ENCODE measurements at regions not wholly inside any gene's neighbourhood (a gene's known extent, or its start where the extent isn't known, plus 50 kb on each side); places are given as distances from the start of the nearest gene placed in this dataset.

DNA sequence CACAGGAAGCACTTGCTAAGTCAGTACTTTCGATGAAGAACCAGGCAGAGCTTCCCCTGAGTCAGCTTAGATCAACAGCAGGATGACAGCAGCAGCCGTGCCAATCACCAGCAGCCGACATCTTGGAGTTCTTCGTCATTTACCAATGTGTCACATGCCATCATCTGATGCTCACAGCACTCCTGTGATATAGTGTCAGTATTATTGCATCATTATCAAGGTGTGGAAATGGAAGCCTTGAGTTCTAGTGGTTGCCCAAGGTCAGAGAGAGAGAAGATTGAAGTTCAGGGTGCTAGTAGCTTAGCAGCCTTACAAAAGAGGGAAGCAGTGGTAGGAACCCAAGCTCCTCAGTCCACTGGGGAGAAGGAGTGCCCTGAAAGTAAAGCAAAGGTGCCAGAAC, 331.5 kb downstream of the ZNF536 start:
- no peak for DNase-seq (ENCODE audit: low spot score)

GRCh38 chr19:30701178-30701577, 329.0 kb downstream of the ZNF536 start:
- DNase-seq (ENCODE audit: low spot score), result no peak

GRCh38 chr19:30699871-30700280, 327.7 kb downstream of the ZNF536 start:
- DNase-seq (ENCODE audit: low spot score), result no peak

GRCh38 chr19:30696514-30696913, 324.3 kb downstream of the ZNF536 start:
- DNase-seq (ENCODE audit: low spot score), result peak; percentile 90

GRCh38 chr19:30695171-30695875, 323.1 kb downstream of the ZNF536 start:
- DNase-seq (ENCODE audit: low spot score), result peak; percentile 49

- no peak for DNase-seq (ENCODE audit: low spot score)
These were observed 322.1 kb downstream of the ZNF536 start for GRCh38 chr19:30694156-30694755.

- DNase-seq (ENCODE audit: low spot score), result no peak
These were observed 320.8 kb downstream of the ZNF536 start for GRCh38 chr19:30692879-30693503.

DNA sequence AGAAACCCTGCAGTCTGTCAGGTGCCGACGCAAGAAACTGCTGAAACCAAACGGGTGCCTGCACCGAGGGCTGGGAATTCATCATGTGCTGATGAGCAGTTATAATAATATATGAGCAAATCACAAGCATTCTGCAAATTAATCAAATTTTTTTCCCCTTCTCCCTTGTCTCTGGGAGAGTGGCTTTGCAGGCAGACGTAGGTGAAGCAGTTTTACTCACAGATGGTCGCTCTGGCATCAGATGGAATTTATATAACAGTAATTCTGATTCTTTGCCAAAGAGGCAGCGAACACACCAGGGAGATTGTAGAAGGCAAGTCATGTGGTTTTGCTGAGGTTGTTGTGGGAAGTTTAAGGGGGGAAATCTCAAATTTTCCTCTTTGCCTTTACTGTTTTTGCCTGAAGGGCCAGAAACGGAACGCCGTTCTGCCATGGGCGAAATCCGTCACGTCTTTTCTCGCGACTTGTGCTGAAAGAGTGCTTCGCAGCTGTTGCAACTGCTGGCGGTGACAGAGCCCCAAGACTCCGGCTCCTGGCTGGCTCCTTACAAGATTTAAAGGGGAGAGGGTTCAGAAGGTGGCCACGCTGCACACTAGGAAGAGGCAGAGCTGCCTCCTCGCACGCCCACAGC, 320.1 kb downstream of the ZNF536 start:
- DNase-seq (ENCODE audit: low spot score), result no peak

GRCh38 chr19:30691819-30692166, 319.6 kb downstream of the ZNF536 start:
- no peak for DNase-seq (ENCODE audit: low spot score)

- DNase-seq (ENCODE audit: low spot score), result no peak
These were observed 319.0 kb downstream of the ZNF536 start for GRCh38 chr19:30690935-30691818.

- no peak for DNase-seq (ENCODE audit: low spot score)
These were observed 318.3 kb downstream of the ZNF536 start for GRCh38 chr19:30690525-30690924.

DNA sequence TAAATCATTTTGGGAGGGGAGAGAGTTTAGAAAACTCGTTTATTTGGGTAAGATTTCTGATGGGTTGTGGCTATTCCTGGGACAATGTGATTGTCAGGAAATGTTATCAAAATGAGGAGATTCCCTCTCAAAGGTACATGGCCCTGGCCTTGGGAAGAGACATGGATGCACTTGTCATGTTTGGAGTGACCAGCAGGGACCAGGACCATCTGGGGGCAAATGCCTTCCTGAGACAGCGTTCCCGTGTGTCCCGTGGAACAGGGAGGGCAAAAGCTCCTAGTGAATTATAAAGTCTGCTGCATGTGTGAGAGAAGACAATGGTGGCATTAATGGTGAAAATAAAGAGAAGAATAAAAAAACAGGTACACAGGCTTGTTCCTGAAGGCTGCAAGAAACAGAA, 317.3 kb downstream of the ZNF536 start:
- no peak for DNase-seq (ENCODE audit: low spot score)

- DNase-seq (ENCODE audit: low spot score), result no peak
These were observed 316.5 kb downstream of the ZNF536 start for GRCh38 chr19:30688696-30689095.

DNA sequence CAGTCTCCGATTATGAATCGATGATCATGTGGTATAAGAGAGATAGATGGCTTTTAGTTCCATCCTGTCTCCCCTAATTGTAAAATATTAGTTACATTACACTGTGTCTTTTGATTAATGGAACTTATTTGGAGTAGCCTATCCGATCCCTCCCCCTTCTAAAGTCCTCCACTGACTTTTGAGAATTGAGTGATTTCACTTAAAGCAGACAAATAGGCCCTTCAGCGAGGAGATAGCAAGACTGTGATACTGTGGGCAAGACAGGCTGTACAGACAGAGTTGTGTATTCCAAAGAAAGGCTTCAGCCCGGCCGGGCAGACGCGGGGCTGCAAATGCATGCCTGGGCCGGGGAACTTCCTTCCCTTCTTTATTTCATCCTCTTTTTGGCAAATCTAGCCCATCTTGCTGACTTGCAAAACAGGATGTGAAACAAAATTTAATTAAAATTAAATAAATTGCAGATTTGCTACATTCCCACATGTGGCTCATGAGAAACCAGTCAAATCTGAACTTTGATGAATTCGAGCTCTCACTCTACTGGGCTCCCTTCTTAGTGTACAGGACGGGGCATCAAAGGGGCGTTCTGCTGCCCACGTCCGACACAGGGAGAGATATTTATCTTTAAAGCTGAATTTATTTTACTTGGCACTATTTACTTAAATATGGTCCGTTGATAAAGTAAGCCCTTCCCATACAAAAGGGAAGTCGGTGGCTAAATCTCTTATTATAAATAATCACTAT, 314.8 kb downstream of the ZNF536 start:
- DNase-seq (ENCODE audit: low spot score), result no peak

GRCh38 chr19:30686176-30686820, 314.1 kb downstream of the ZNF536 start:
- DNase-seq (ENCODE audit: low spot score), result no peak

DNA sequence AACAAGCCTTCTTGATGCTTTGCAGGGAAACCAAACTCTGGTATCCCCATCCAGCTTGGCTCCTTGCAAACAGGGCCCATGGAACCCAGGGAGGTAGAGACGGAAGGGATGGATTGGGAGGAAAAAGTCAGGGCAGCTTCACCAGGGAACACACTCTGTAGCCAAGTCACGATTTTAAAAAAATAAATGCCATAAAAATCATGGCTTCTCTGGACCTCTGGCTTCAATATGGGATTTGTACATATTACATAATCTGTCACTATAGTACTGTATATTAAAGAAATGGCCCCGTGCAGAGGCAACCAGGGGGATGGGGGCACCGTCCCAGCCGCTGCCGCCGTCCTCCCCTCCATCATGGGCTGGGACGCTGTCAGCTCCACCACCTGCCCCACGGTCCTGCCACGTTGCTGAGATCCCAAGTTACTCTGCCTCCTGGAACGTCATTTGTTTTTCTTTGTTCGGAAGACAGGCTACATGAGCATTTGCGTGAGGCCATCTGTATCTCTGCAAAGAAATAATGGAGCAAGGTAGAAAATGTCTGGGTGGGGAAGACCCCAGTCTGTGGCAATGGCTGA, 313.3 kb downstream of the ZNF536 start:
- DNase-seq (ENCODE audit: low spot score), result no peak

- no peak for DNase-seq (ENCODE audit: low spot score)
These were observed 312.4 kb downstream of the ZNF536 start for GRCh38 chr19:30684613-30685012.

- DNase-seq (ENCODE audit: low spot score), result peak; percentile 81
These were observed 310.9 kb downstream of the ZNF536 start for GRCh38 chr19:30682999-30683536.

DNA sequence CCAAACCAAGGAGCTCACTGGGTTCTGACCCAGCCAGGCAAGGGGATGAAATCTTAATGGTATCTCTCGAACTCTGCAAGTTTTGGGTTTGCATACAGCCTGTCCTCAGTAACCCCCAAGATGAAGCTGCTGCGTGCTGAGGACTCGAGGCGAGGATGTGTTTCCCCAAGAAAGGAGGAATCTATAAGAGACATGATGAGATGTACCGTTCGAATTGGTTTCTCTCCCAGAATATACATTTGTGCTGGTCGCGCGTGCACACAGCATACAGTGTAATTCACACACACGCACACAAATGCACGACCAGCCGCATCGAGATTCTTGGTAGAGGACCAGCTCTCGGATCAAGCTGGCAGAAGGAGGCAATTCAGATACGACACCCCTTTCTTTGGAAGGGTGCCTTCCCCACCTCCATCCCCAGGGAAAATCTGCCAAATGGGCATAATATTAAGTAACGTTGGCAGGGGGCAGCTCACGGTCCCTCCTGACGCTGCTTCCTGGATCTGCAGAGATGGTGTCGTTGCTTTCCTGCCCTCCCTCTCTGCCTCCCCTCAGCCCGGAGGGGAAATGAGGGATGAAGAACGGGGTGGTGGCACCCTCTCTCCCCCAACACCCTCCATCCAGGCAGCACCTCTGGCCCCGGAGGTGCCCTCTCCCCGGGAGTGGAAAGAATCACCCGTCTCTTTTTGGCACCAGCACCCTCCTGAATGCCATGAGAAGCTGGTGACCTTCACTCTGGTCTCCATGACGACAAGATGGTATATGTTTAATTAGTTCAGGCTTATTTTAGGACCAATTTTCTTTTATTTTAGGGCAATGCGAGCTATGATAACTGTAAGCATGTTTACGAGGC, 310.2 kb downstream of the ZNF536 start:
- DNase-seq (ENCODE audit: low spot score), result no peak

Data from iPS-NIHi11 (cell line).